ENCODE measurements at regions not wholly inside any gene's neighbourhood (a gene's known extent, or its start where the extent isn't known, plus 50 kb on each side); places are given as distances from the start of the nearest gene placed in this dataset.

- DNase-seq (ENCODE audit: low read depth): no peak
Observed at GRCh38 chr6:19033683-19034082, 646.5 kb downstream of the RNF144B start.

- DNase-seq (ENCODE audit: low read depth): no peak
Observed at GRCh38 chr6:19034986-19035385, 647.8 kb downstream of the RNF144B start.

DNA sequence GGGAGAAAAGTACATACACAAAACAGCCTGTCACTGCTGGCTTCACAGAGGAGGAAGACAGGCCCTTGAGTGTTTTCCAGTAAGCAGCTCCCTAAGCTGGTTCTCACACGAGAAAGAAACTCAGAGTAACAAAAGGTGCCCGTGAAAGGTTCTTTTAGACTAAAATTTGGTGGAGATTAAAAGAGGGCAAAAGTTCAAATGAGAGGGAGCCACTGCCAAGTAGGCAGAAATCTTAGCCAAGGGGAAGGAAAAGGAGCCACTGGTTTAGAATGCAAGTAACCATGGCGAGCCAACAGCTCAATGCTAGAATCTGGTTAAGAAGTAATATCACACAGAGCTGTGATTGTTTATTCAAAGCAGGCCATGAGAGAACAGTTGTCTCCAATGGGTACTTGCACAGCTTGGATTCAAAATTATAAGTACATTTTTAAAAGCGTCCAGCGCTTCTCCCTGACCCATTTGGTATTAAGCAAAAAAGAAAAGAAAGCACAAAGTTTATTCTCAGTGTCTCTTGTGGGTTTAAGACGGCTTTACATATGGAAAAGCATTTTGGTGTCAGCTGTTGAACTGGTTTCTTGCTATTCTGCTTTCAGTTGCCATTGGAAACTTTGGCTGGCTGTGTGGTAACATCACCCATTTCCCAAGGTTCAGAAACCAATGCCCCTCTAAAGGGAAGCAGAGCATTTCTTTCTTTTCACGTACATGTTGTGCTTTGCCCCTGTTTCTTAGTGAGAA, 648.5 kb downstream of the RNF144B start:
- no peak for DNase-seq (ENCODE audit: low read depth)

- DNase-seq (ENCODE audit: low read depth): no peak
Observed at GRCh38 chr6:19036196-19036555, 649.0 kb downstream of the RNF144B start.

DNA sequence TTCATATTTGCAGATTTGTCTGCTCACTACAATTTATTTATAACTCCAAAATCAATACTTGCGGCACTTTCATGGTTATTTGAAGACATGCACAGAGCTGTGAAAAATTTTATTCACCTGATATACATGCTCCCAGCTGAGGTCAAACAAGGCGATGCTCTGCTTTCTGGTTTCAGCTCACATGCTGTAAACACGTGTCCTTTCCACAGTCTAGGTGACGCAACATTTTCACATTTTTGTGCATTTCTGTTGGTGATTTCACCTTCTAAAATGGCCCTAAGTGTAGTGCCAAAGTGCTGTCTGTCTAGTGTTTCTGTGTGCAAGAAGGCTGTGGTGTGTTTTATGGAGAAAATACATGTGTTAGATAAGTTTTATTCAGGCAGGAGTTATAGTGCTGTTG, 650.5 kb downstream of the RNF144B start:
- DNase-seq (ENCODE audit: low read depth): no peak

DNA sequence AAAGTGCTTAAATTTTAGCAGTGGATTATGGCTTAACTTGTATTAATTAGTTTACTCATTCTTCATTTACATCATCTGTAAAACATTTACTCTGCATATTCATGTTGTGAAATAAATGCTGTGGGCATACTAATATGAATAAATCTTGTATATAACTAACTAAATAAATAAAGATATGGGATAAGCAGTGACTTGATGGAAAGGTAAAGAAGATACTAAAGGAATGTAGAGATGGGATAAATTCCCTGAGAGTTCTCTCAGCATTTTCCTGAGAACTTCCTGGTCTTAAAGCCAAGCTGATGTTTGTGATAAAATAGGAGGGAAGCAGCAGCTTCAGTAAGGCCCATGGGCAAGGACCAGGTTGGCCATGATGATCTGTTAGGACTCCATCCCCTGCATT, 652.1 kb downstream of the RNF144B start:
- no peak for DNase-seq (ENCODE audit: low read depth)

DNA sequence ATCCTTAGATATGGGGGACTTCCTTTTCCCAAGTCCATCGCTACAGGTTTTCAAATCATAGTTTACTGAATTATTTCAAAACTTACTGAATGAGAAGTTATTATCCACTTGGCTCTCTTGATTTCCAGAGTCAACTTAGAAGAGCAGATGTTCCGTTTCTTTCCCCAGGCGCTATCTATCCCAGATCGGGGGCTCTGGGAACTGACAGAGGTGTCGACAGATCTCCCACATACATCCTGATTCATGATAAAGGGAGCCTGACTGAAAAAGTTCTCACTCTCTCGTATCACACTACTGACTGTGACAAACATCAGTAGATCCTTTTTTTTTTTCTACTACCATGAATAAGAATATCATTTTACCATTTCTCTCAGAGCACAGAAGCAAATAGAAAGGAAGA, 654.8 kb downstream of the RNF144B start:
- no peak for DNase-seq (ENCODE audit: low read depth)

DNA sequence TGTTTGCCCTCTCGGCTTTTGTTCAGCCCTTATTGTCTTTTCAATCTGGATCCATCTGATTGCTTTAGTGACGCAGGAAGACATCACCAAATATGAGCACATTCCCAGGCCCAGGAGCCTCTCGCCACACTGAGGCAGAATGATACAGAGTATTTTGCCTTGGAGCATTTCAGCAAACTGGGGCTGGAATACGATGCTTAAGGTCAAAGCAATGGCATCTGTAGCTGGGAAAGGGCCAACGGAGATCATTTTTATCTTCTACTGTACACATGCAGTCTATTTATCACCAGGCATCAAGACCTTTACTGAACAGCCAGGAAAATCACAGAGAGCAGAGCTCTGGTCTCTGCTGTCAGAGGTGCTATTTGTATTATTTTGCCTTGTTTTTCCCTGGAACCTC, 655.3 kb downstream of the RNF144B start:
- no peak for DNase-seq (ENCODE audit: low read depth)

GRCh38 chr6:19050765-19051164, 663.6 kb downstream of the RNF144B start:
- DNase-seq (ENCODE audit: low read depth): no peak

GRCh38 chr6:19052219-19052618, 665.1 kb downstream of the RNF144B start:
- no peak for DNase-seq (ENCODE audit: low read depth)

- no peak for DNase-seq (ENCODE audit: low read depth)
Observed at GRCh38 chr6:19059102-19059501, 672.0 kb downstream of the RNF144B start.

DNA sequence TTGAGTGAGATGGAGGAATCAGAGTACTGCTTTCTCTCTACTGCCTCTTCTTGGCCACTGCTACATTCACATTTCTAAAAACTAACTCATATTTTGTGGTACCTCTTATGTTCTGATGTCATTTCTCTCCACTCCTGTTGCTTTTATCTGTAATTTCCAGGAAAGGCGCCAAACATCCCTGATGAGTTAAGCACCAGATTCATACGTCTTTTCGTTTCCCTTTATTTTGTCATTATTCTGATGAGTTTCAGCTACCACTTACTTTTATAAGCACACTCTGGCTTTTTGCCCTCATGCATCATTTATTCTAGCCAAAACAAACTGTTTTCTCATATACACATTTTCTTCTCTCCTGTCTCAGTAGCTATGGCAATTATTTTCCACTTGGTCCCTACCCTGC, 680.0 kb downstream of the RNF144B start:
- DNase-seq (ENCODE audit: low read depth): no peak

DNA sequence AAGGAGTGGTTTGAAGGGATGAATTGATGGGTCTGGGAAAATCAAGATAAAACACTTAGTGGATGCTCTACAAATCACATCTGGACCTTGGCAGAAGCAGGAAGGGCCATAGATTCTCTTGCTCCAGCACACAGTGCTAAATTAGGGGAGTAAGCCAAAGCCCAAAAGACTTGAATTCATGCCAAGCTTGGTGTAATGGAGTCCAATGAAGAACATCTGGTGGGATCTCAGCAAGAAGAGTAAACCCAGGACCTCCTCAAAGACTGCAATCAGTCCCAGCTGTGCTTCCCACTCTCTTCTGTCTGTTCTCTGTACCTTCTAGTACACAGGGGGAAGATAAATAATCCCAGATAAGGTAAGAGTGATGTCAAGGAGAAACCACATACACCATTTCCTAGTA, 683.4 kb downstream of the RNF144B start:
- DNase-seq (ENCODE audit: low read depth): no peak

GRCh38 chr6:19083801-19084200, 696.7 kb downstream of the RNF144B start:
- DNase-seq (ENCODE audit: low read depth): no peak

GRCh38 chr6:19086480-19086879, 699.3 kb downstream of the RNF144B start:
- no peak for DNase-seq (ENCODE audit: low read depth)

GRCh38 chr6:19087296-19087695, 700.1 kb downstream of the RNF144B start:
- DNase-seq (ENCODE audit: low read depth): no peak

GRCh38 chr6:19087897-19088296, 700.7 kb downstream of the RNF144B start:
- DNase-seq (ENCODE audit: low read depth): no peak

DNA sequence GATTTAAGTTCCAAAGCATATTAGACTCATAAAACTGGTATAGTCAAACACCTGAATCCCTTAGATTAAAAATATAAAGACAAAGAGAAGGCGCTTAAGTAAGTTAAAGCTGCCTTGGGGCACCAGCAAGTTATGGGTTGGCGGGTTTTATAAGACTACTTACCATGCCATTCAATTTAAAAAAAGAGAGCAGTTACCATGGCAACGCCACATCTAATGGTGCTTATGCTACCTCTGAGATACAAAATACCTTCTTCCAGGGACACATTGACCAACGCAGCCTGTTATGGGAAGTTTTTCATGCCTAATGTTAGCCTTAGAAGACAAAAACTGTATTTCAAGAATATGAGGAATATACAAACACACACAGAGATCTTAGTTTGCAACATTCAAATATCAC, 713.6 kb downstream of the RNF144B start:
- no peak for DNase-seq (ENCODE audit: low read depth)

- no peak for DNase-seq (ENCODE audit: low read depth)
Observed at GRCh38 chr6:19102936-19103335, 715.8 kb downstream of the RNF144B start.

GRCh38 chr6:19107468-19107867, 720.3 kb downstream of the RNF144B start:
- no peak for DNase-seq (ENCODE audit: low read depth)

DNA sequence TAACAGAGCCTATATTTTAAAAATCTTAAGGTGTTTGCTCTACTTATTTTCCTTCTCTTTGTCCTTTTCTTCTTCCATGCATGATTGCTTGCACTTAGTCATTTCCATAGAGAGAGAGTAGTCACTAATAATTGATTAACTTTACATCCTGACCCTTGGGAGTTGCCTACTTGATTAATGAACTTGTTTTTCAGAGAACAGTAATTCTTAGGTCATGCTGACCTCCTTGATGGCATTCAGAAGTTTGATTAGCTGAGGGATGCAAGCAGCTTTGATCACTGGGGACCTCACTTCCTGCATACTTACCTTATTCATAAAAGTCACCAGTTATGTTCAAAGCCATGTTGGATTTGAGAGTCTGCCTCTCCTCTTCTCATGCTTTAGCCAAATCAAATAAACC, 715.6 kb upstream of the ID4 start:
- no peak for DNase-seq (ENCODE audit: low read depth)

- no peak for DNase-seq (ENCODE audit: low read depth)
Observed at GRCh38 chr6:19127081-19127480, 710.1 kb upstream of the ID4 start.

DNA sequence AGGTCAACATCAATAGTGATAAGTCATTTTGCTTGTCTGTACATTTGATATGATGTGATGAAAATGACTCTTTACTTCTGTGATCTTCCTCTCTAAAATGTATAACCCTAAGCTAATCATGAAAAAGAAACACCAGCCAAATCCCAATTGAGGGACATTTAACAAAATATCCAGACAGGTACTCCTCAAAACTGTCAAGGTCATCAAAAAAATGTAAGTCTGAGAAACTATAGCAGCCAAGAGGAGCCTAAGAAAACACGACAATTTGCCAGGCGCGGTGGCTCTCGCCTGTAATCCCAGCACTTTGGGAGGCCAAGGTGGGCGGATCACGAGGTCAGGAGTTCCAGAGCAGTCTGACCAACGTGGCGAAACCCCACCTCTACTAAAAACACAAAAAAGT, 708.5 kb upstream of the ID4 start:
- DNase-seq (ENCODE audit: low read depth): no peak

DNA sequence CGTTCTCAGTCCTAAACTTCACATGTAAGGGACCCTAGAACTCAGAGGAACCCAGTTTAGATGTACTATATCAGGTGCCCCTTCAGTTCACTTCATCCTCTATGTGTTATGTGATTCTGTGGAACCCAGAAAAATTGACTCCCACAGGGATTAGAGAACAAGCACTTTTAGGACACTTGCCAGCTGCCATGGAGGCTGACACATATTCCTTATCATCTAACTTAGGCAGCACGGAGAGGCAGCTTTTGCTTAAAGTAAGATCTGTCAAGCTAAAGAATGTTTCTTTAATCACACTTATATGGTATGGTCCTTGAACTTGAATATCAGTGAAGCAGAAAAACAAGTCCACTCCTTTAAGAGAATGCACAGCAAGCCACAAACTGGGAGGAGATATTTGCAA, 701.5 kb upstream of the ID4 start:
- DNase-seq (ENCODE audit: low read depth): no peak

All from LHCN-M2 (cell line).